H9 (cell line): ENCODE measurements at regions not wholly inside any gene's neighbourhood (a gene's known extent, or its start where the extent isn't known, plus 50 kb on each side); places are given as distances from the start of the nearest gene placed in this dataset.

ENCODE experiments used
- DNase-seq: peaks from one replicate; pipeline ENCODE4 v3.0.0-alpha.2; 2017
- H2AFZ ChIP-seq: one replicate; pipeline ENCODE4 v1.6.1; 2013; ENCODE audit warnings: mild to moderate bottlenecking, low read length, control low read depth, moderate library complexity
- H2AK5ac ChIP-seq: 2 replicates; pipeline ENCODE4 v1.6.1; 2013; ENCODE audit warnings: low read length, control low read depth, mixed read lengths; ENCODE audit not compliant: insufficient read length
- H2BK120ac ChIP-seq: one replicate; pipeline ENCODE4 v1.6.1; 2013; ENCODE audit warnings: low read depth, mild to moderate bottlenecking, low read length, control low read depth, inconsistent platforms; ENCODE audit not compliant: poor library complexity, severe bottlenecking
- H2BK12ac ChIP-seq: 2 replicates; pipeline ENCODE4 v1.6.1; 2013; ENCODE audit warnings: low read length, control low read depth, mixed read lengths, low read depth; ENCODE audit not compliant: insufficient read length
- H2BK15ac ChIP-seq: 2 replicates; pipeline ENCODE4 v1.6.1; 2013; ENCODE audit warnings: low read depth, low read length, control low read depth
- H2BK20ac ChIP-seq: one replicate; pipeline ENCODE4 v1.6.1; 2013; ENCODE audit warnings: low read depth, mild to moderate bottlenecking, low read length, control low read depth, inconsistent platforms; ENCODE audit not compliant: poor library complexity, severe bottlenecking
- H2BK5ac ChIP-seq: 2 replicates; pipeline ENCODE4 v1.6.1; 2013; ENCODE audit warnings: low read length, control low read depth, mixed read lengths; ENCODE audit not compliant: insufficient read length
- H3K14ac ChIP-seq: 2 replicates; pipeline ENCODE4 v1.6.1; 2013; ENCODE audit warnings: low read length, control low read depth; ENCODE audit not compliant: insufficient read depth
- H3K18ac ChIP-seq: 2 replicates; pipeline ENCODE4 v1.6.1; 2013; ENCODE audit warnings: low read depth, mild to moderate bottlenecking, mixed read lengths, low read length, control low read depth; ENCODE audit not compliant: insufficient read length
- H3K23ac ChIP-seq: 2 replicates; pipeline ENCODE4 v1.6.1; 2013; ENCODE audit warnings: low read length, control low read depth, mixed read lengths, low read depth; ENCODE audit not compliant: insufficient read length
- H3K23me2 ChIP-seq: 2 replicates; pipeline ENCODE4 v1.6.1; 2013; ENCODE audit warnings: low read depth, mild to moderate bottlenecking, mixed read lengths, low read length, control low read depth; ENCODE audit not compliant: insufficient read length, poor library complexity, severe bottlenecking
- H3K27ac ChIP-seq: 2 replicates; pipeline ENCODE4 v1.5.1; 2013; ENCODE audit warnings: low read length, control low read depth, mixed read lengths, low read depth; ENCODE audit not compliant: insufficient read length
- H3K27me3 ChIP-seq: 2 replicates; pipeline ENCODE4 v1.6.1; 2013; ENCODE audit warnings: low read length, control low read depth, inconsistent platforms; ENCODE audit not compliant: insufficient read depth
- H3K4ac ChIP-seq: 2 replicates; pipeline ENCODE4 v1.6.1; 2013; ENCODE audit warnings: low read depth, mild to moderate bottlenecking, control low read depth, inconsistent platforms, low read length, moderate library complexity
- H3K4me1 ChIP-seq: 2 replicates; pipeline ENCODE4 v1.6.1; 2013; ENCODE audit warnings: low read length, control low read depth, inconsistent platforms; ENCODE audit not compliant: insufficient read depth
- H3K4me2 ChIP-seq: 2 replicates; pipeline ENCODE4 v1.6.1; 2013; ENCODE audit warnings: low read length, control low read depth, mixed read lengths; ENCODE audit not compliant: insufficient read length, insufficient read depth
- H3K56ac ChIP-seq: 2 replicates; pipeline ENCODE4 v1.6.1; 2013; ENCODE audit warnings: low read depth, mild to moderate bottlenecking, mixed read lengths, low read length, control low read depth; ENCODE audit not compliant: insufficient read length
- H3K79me1 ChIP-seq: 2 replicates; pipeline ENCODE4 v1.6.1; 2013; ENCODE audit warnings: low read depth, mild to moderate bottlenecking, moderate library complexity, low read length, control low read depth, inconsistent platforms; ENCODE audit not compliant: insufficient read depth, poor library complexity, severe bottlenecking
- H3K79me2 ChIP-seq: 2 replicates; pipeline ENCODE4 v1.6.1; 2013; ENCODE audit warnings: low read length, control low read depth, inconsistent platforms; ENCODE audit not compliant: insufficient read depth
- H3K9ac ChIP-seq: 2 replicates; pipeline ENCODE4 v1.6.1; 2013; ENCODE audit warnings: low read length, control low read depth, mixed read lengths; ENCODE audit not compliant: insufficient read length; ENCODE audit errors: extremely low read depth
- H3K9me3 ChIP-seq: one replicate; pipeline ENCODE4 v1.6.1; 2013; ENCODE audit warnings: low read depth, low read length, inconsistent platforms; ENCODE audit not compliant: control insufficient read depth
- H3T11ph ChIP-seq: one replicate; pipeline ENCODE4 v1.6.1; 2013; ENCODE audit warnings: mild to moderate bottlenecking, low read length, control low read depth, inconsistent platforms
- H4K20me1 ChIP-seq: one replicate; pipeline ENCODE4 v1.6.1; 2013; ENCODE audit not compliant: control insufficient read depth, insufficient read length, insufficient read depth
- H4K5ac ChIP-seq: 2 replicates; pipeline ENCODE4 v1.6.1; 2013; ENCODE audit warnings: low read depth, mild to moderate bottlenecking, mixed read lengths, low read length, control low read depth; ENCODE audit not compliant: insufficient read length
- H4K8ac ChIP-seq: replicated peaks from 2 replicates; pipeline ENCODE4 v1.6.1; 2013; ENCODE audit warnings: low read length, control low read depth, mixed read lengths, low read depth; ENCODE audit not compliant: insufficient read length
- H4K91ac ChIP-seq: 2 replicates; pipeline ENCODE4 v1.6.1; 2013; ENCODE audit warnings: low read depth, mild to moderate bottlenecking, moderate library complexity, mixed read lengths, low read length, control low read depth; ENCODE audit not compliant: insufficient read length
- H3K27ac Mint-ChIP-seq, 3 experiments: 2 replicates in 2 of 3; 3 replicates in 1 of 3; pipeline ENCODE4 v1.8.0; 2020 to 2021; ENCODE audit warnings: mixed read lengths in 3 of 3, mild to moderate bottlenecking in 1 of 3, moderate library complexity in 1 of 3
- H3K27me3 Mint-ChIP-seq: 2 replicates; pipeline ENCODE4 v1.8.0; 2021; ENCODE audit warnings: low read depth, mild to moderate bottlenecking, moderate library complexity, mixed read lengths
- H3K36me3 Mint-ChIP-seq, 3 experiments: 2 replicates in 2 of 3; 3 replicates in 1 of 3; pipeline ENCODE4 v1.8.0; 2020 to 2021; ENCODE audit warnings: low read depth in 3 of 3, mixed read lengths in 3 of 3; ENCODE audit not compliant: insufficient read depth in 1 of 3
- H3K4me1 Mint-ChIP-seq, 2 experiments: 2 replicates each; pipeline ENCODE4 v1.8.0; 2020; ENCODE audit warnings: mixed read lengths in 2 of 2
- H3K4me3 Mint-ChIP-seq, 2 experiments: 2 replicates in 1 of 2; 3 replicates in 1 of 2; pipeline ENCODE4 v1.8.0; 2020 to 2021; ENCODE audit warnings: mild to moderate bottlenecking in 2 of 2, mixed read lengths in 2 of 2, moderate library complexity in 1 of 2
- H3K9me3 Mint-ChIP-seq, 2 experiments: 2 replicates in 1 of 2; 3 replicates in 1 of 2; pipeline ENCODE4 v1.8.0; 2020; ENCODE audit warnings: mild to moderate bottlenecking in 2 of 2, mixed read lengths in 2 of 2, moderate library complexity in 1 of 2
- WGBS: extraction: QIAGEN DNeasy Blood & Tissue Kit; methylation state at CpG from one replicate; pipeline ENCODE4 v1.1.7; 2013; ENCODE audit warnings: missing lambda C conversion rate, low lambda C conversion rate, mixed read lengths; ENCODE audit not compliant: insufficient read length; ENCODE audit errors: extremely low coverage; 5-methylcytosine and 5-hydroxymethylcytosine counted together
- TF ChIP-seq, protein P1 (sequence below): fragments of 200-600 bp; sonication (generic); conservative IDR thresholded peaks from 3 replicates; pipeline ENCODE4 v1.8.0; 2021; ENCODE audit warnings: antibody characterized with exemption, mild to moderate bottlenecking

DNA sequence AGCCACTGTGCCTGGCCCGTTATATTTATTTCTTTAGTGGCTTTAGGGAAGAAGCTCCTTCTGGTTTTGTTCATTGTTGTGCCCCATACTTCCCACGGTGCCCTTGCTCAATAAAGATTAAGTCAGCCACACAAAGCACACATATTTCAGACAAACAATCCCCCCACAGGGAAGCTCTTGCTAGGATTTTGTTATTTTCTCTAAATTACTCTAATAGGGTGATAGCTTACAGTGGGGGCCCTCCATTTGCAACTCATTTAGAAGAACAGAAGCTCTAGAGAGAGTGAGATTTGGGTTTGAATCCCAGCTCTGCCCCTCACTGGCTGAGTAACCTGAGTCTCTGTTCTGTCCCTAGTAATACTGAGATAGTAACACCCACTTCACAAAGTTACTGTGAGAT, 499.9 kb downstream of the GRIN2A start:
- Histone ChIP-seq H3K27ac (no peak overlapping the region), H3K79me2 (peaks cover 9% of the 10 kb centered on the region; the same call in 1 of the 2 replicates), H3K79me1 (no peaks in the 10 kb centered on the region), H4K20me1 (no peaks in the 10 kb centered on the region), H3K4ac (no peak overlapping the region), H2BK20ac (no peak overlapping the region), H3K23ac (no peak overlapping the region), H2AFZ (no peak overlapping the region), H3K9me3 (peaks cover 5% of the 10 kb centered on the region), H4K5ac (no peak overlapping the region), H3K4me1 (peaks cover 14% of the 10 kb centered on the region), H3K14ac (no peak overlapping the region), H3T11ph (no peak overlapping the region), H3K23me2 (peaks cover 10% of the 10 kb centered on the region), H3K18ac (no peak overlapping the region), H4K91ac (no peak overlapping the region), H3K56ac (no peak overlapping the region), H3K27me3 (no peaks in the 10 kb centered on the region), H2BK5ac (no peak overlapping the region), H2BK12ac (no peak overlapping the region), H3K4me2 (no peak overlapping the region), H4K8ac (no peak overlapping the region), H3K9ac (no peak overlapping the region), H2BK15ac (no peak overlapping the region), H2BK120ac (no peak overlapping the region), H2AK5ac (no peak overlapping the region)
- peaks cover 52 to 54% of the 10 kb centered on the region in 2 experiments for H3K4me1 Mint-ChIP-seq
- H3K9me3 Mint-ChIP-seq, result peaks cover 14 to 16% of the 10 kb centered on the region in 2 experiments
- TF ChIP-seq, protein P1, sequence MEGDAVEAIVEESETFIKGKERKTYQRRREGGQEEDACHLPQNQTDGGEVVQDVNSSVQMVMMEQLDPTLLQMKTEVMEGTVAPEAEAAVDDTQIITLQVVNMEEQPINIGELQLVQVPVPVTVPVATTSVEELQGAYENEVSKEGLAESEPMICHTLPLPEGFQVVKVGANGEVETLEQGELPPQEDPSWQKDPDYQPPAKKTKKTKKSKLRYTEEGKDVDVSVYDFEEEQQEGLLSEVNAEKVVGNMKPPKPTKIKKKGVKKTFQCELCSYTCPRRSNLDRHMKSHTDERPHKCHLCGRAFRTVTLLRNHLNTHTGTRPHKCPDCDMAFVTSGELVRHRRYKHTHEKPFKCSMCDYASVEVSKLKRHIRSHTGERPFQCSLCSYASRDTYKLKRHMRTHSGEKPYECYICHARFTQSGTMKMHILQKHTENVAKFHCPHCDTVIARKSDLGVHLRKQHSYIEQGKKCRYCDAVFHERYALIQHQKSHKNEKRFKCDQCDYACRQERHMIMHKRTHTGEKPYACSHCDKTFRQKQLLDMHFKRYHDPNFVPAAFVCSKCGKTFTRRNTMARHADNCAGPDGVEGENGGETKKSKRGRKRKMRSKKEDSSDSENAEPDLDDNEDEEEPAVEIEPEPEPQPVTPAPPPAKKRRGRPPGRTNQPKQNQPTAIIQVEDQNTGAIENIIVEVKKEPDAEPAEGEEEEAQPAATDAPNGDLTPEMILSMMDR, result no peak
- H3K27me3 Mint-ChIP-seq, result no peaks in the 10 kb centered on the region; the same call in 1 of the 2 replicates
- peaks cover 9 to 14% (median 11%) of the 10 kb centered on the region in 3 experiments for H3K36me3 Mint-ChIP-seq
- peak overlapping the region; percentile 68 to 92 (median 88) for H3K27ac Mint-ChIP-seq
- WGBS, result no CpG with 5 or more reads among the region's 2 CpGs
- peak; percentile 63 for DNase-seq
- H3K4me3 Mint-ChIP-seq, result peak overlapping the region in 1 of 2 experiments; percentile 48; a peak in 3 of 5 replicates
